D341Med (cell line): ENCODE measurements at regions not wholly inside any gene's neighbourhood (a gene's known extent, or its start where the extent isn't known, plus 50 kb on each side); places are given as distances from the start of the nearest gene placed in this dataset.
"Not testable (repeated sequence)": the region's sequence is repeated elsewhere in the genome, so short reads cannot be mapped to it uniquely, and the experiment has no call there.

Source experiments
- DNase-seq: peaks from one replicate; pipeline ENCODE4 v3.0.0; 2012; ENCODE audit warnings: low spot score

- no peak for DNase-seq
These were observed 252.5 kb downstream of the SMAD2 start for GRCh38 chr18:47677952-47678351.

DNA sequence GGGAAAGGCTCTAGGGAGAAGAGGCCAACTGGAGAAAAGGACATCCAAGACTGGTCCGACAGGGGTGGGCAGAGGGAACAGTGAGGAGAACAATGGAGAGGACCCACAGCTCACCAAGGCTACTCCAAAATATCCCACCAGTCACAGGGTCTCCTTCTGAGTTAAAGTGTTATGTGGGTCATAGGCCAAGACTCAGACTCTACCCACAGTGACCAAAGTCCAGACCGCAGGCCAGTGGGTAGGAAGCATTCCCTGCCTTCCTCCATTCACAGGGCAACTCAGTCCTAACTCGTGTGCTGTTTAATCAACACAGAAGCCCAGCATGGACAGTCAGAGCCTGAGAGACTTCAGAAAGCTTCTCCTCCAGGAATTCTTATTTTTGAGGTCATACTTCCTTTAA, 260.6 kb downstream of the SMAD2 start:
- DNase-seq: no peak

DNA sequence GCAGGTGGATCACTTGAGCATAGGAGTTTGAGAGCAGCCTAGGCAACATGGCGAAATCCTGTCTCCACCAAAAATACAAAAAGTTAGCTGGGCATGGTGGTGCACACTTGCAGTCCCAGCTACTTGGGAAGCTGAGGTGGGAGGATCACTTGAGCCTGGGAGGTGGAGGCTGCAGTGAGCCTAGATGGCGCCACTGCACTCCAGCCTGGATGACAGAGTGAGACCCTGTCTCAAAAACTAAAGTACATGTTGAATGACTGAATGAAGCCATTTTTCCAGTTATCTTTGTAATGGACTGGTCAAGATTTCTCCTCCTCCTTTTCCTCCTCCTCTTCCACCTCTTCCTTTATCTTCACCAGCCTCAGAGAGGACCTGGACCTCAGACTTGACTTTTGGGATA, 272.0 kb downstream of the SMAD2 start:
- DNase-seq: no peak

- no peak for DNase-seq
These were observed 275.5 kb downstream of the SMAD2 start for GRCh38 chr18:47654988-47655387.

- no peak for DNase-seq
These were observed 285.6 kb downstream of the SMAD2 start for GRCh38 chr18:47644896-47645295.

DNA sequence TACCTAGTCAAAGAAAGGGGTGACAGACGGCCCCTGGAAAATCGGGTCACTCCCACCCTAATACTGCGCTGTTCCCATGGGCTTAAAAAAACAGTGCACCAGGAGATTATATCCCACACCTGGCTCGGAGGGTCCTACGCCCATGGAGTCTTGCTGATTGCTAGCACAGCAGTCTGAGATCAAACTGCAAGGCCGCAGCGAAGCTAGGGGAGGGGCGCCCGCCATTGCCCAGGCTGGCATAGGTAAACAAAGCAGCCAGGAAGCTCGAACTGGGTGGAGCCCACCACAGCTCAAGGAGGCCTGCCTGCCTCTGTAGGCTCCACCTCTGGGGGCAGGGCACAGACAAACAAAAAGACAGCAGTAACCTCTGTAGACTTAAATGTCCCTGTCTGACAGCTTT, 292.9 kb downstream of the SMAD2 start:
- not testable (repeated sequence) for DNase-seq

DNA sequence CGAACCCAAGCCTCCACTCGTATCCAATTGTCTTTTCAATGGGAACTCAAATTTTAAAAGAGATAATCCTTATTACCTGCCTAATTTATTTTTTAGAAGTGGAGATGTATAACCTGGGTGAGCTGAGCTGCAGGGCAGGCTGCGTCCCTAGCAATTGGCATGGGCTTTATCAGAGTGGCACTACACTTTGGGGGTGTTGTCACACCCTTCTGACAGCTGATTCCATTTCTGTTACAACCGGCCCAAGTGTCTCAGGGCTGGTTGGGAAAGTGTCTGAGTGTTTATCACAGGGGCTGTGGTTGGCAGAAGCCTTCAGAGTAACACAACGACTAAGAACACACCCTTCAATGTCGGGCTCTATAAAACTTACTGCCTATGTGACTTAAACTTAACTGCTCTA, 295.0 kb downstream of the SMAD2 start:
- DNase-seq: no peak

- DNase-seq: no peak
These were observed 297.4 kb downstream of the SMAD2 start for GRCh38 chr18:47632970-47633635.

- DNase-seq: no peak
These were observed 301.6 kb downstream of the SMAD2 start for GRCh38 chr18:47628893-47629292.

DNA sequence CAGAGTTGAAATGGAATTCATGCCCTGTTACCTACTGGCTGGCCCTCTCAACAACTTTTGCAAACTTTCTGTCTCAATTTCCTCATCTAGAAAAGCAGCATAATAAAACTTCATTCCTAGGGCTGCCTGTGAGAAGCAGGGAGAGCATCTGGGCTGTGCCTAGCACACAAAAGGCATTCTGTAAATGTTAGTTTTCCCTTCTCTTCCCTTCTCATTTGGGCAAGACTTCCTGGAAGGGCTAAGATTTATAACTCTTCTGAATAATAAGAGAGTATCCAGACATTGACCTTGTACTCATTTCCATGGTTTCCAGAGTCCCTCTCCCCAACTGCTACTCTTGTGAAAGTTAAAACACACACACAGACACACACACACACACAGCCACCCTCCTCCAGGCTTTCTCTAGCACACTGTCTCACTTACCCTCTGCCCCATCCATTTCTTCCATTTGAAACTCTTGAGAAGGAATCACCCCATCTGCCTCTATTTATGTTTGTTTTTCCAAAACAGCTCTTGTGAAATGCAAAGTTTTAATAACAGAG, 302.1 kb downstream of the SMAD2 start:
- DNase-seq: no peak

DNA sequence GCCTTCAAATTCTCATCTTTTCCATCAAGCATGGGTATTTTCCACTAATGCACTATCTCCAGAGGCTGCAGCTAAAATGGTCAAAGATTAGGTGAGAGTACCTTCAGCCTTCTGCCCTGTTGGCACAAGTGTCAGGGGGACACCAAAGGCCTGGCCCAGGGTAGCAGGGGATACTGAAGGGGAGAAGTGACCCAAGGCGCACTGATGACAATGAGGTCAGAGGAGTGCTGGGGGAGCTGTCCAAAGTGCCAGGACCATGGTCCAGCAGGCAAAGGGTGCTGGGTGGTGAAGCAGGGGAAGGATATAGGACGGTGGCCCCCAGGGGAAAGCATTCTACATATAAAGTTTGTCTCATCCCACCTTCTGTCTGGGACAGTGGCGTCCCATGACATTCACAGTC, 303.4 kb downstream of the SMAD2 start:
- no peak for DNase-seq

GRCh38 chr18:47619771-47620448, 310.5 kb downstream of the SMAD2 start:
- no peak for DNase-seq

GRCh38 chr18:47618758-47619157, 311.7 kb downstream of the SMAD2 start:
- DNase-seq: no peak

DNA sequence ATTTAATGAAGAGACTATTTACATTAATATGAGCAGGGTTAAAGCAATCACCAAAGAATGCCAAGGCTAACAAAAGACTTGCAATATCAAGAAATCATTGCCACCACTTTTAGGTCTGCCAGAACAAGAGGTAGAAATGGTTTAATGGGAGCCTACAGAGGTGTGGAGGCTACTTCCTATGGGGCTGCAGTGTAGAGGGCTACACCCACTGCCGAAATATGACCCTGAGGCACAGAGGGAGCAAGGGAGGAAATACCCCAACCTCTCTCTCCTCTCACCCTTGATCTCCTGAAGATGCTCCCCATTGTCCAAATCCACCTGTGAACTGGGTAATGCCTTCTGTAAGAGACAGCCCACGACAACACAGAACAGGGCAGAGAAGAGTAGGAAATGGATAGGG, 315.4 kb downstream of the SMAD2 start:
- DNase-seq: no peak

GRCh38 chr18:47613929-47614328, 316.5 kb downstream of the SMAD2 start:
- DNase-seq: no peak

GRCh38 chr18:47611649-47612048, 318.8 kb downstream of the SMAD2 start:
- no peak for DNase-seq

DNA sequence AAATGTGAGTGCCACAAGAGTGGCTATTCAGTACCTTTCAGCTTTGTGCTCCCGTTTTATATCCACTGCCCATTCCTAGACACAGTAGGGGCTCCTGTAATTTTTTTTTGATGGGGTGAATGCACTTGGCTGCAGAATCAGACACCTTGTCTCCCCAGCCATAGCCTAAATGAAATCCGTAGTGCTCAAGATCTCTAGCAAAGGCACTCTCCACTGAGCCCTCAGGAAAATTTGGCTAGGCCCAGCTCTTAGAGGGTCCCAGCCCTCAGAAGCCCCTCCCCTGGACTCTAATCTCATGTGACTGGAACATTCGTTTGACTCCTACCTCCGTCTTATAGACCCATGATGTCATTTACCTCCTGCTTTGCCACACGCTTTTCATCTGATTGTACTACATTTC, 323.9 kb downstream of the SMAD2 start:
- no peak for DNase-seq

GRCh38 chr18:47605093-47605492, 325.4 kb downstream of the SMAD2 start:
- no peak for DNase-seq

DNA sequence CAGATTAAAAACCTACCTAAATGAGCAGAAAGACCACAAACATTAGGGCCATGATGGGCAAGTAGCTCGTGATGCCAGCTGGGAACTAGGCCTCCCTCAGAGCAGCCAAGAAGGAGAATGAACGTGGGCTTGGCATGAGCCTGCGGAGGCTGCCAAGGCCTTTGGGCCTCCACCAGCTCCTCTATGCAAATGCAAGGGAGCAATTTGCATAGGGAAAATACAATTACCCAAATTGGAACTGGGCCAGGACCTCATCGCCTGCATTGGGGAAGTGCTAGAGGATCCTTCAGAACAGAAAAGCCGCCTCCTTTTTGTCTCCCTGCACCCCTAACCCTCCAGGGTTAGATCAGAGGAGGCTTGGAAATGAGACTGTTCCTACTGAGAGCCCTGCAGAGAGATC, 326.4 kb downstream of the SMAD2 start:
- DNase-seq: no peak

DNA sequence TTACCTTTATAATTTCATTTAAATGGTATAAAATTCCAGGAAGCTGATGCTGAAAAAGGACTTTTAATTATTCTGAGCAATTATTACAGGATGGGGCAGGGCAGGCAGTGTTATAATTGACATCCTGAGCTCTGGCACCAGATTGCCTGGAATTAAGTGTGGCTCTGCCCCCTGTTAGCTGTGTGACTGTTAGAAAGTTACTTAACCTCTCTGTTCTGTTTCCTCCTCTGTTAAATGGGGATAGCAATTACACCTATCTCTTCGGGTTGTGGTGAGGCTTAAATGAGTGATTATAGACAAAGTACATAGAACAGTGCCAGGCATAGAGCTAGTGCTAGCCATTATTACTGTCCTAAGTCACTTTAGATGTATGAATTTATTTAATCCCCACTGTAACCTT, 327.3 kb downstream of the SMAD2 start:
- no peak for DNase-seq

DNA sequence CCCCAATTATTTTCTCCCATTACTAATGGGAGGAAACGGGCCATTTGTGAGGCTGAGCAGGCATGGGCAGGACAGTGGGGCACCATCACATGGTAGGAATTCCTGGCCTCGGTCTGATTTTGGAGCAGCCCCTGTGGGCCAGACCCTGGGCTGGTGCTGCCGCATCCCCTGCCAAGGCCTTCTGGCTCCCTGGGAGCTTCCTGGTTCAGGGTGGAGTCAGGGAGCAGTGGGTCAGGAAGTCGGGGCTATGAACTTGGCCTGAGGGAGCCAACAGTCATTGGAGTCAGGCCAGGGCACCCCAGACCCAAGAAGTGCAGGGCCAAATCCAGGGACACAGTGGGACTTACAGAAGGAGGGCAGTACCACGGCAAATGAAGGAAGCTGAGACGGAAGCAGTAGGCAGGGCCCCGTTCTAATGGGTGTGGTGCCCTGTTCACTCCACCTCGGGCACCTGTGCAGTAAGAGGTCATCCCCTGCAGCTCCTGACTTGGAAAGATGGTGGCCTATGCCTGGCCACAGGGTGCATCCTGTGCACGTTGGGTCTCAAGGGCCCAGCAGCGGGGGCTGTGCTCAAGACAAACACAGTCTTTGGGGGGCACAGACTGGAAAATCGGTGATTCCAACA, 328.1 kb downstream of the SMAD2 start:
- DNase-seq: no peak

- no peak for DNase-seq
These were observed 328.7 kb downstream of the SMAD2 start for GRCh38 chr18:47601581-47602272.
